ENCODE measurements at regions not wholly inside any gene's neighbourhood (a gene's known extent, or its start where the extent isn't known, plus 50 kb on each side); places are given as distances from the start of the nearest gene placed in this dataset.

DNA sequence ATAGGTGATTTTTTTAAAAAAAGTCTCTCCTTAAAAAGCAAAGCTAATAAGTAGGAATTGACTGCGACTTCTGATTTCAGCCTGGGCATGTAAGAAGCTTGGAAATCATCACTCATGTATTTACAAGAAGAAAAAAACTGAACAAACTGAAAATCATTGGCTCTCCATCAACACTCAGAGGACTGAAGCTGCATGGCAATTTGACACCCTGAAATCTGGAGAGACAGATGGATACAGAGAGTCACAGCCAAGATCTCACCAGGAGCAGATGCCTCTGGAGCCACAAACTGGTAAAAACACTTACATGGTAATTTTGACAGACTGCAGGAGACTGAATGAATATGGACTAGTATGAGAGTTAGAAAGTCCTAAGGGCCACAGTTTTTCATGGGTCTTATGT is 191.2 kb upstream of the TCF21 start:
- DNase-seq: no peak

DNA sequence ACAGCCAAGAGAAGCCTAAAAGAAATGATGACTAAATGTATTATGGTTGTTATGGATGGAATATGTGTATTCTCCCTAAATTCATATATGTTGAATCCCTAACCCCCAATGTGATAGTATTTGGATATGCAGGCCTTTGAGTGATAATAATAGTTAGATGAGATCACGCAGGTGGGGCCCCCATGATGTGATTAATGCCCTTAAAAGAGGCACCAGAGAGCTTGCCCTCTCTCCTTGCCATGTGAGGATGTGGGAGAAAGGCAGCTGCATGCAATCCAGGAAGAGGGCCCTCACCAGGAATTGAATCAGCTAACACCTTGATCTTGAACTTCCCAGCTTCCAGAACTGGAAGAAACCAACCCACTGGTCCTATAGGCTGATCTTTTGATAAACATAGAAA is 190.6 kb upstream of the TCF21 start:
- no peak for DNase-seq

- DNase-seq: no peak
Observed at GRCh38 chr6:133699741-133700385, 189.1 kb upstream of the TCF21 start.

- no peak for DNase-seq
Observed at GRCh38 chr6:133701633-133702331, 187.1 kb upstream of the TCF21 start.

GRCh38 chr6:133704371-133704770 is 184.5 kb upstream of the TCF21 start:
- DNase-seq: no peak

DNA sequence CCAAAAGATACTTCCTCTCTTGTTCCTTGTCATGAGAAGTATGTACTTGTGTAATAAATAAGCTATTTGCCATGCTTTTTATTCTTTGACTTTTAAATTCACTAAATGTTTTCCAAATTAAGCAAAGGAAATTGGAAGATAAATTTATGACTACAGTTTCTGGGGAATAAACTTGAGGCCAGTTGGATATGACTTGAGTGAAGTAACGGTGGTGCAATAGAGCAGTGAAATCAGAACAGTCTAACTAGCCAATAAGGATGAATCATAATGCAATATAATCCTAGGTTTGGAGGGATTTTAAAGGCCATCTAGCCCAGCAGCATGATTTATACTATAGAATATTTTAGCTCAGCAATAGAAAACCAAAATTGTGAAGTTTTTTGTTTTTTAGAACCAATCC is 183.8 kb upstream of the TCF21 start:
- no peak for DNase-seq

DNA sequence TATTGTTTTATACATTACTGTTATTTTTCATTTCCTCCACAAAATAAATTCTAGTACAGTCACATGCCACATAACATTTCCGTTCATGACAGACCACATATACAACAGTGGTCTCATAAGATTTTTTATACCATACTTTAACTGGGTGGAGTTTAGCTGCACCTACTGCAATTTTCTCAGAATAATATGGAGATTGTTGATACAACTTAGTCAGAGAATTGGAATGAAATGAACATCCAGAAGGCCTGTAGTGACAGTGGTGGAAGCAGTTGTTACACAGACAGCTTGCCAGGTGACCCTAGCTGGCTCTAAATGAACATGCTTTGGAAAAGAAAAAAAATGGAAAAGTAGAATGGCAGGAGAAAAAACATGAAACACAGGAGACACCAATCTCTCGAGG is 183.2 kb upstream of the TCF21 start:
- DNase-seq: no peak

DNA sequence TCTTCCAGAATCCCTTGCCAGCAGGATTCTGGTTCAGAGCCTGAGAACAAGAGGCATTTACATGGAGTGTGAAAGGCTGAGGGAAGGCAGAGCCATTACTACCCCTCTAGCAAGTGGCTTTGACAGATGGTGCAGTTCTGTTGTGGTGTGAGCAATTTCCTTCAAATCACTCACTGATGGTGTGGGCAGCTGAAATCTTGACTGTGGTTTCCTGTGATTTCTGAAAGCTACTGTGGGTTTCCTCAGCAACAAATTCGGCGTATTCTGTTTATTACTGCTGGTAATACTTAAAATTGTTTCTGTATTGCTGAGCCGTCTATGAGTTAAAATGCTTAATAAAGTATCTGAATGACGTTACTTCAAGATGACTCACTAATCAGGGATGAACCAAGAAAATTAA is 181.5 kb upstream of the TCF21 start:
- no peak for DNase-seq

DNA sequence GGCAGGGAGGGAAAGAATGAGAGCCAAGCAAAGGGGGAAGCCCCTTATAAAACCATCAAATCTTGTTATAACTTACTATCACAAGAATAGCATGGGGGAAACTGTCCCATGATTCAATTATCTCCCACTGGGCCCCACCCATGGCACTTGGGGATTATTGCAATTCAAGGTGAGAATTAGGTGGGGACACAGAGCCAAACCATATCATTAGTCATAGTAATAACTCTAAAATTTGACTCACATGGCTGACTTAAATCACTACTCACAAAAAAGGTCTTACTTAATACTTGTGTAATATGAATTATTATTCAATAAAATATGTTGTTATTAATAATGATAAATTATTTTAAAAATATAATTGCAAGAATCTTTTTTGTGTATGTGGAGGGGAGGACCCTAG is 178.1 kb upstream of the TCF21 start:
- no peak for DNase-seq

DNA sequence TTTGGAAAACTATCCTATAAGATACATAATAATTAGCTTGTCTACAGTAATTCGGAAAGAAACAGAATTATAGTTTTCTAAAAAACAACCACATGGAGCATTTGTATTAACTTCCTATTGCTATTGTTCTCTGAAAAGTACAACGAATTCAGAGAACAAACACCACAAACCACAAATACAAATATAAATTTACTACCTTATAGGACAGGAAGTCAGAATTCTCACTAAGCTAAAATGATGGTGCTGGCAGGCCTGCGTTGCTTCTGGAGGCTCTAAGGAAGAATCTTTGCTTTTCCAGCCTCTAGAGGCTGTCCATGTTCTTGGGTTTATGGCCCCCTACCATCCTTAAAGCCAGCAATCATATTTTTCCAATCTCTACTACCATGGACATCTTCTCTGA is 173.6 kb upstream of the TCF21 start:
- DNase-seq: no peak

GRCh38 chr6:133724726-133725125 is 164.2 kb upstream of the TCF21 start:
- DNase-seq: no peak

DNA sequence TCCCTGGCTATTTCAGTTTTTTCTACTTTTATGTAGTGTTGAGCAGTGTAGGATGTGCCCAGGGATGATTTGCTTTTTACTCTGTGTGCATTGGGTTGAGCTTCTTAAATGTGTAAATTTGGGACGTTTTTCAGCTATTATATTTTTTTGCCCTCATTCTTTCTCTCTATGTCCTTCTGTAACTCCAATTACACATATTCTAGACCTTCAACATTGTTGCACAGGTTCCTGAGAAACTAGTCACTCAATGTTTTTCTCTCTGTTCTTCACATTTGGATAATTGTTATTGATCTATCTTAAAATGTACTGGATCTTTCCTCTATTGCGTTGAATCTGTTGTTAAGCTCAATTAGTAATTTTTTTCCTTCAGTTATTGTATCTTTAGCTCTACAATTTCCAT is 162.7 kb upstream of the TCF21 start:
- DNase-seq: no peak

DNA sequence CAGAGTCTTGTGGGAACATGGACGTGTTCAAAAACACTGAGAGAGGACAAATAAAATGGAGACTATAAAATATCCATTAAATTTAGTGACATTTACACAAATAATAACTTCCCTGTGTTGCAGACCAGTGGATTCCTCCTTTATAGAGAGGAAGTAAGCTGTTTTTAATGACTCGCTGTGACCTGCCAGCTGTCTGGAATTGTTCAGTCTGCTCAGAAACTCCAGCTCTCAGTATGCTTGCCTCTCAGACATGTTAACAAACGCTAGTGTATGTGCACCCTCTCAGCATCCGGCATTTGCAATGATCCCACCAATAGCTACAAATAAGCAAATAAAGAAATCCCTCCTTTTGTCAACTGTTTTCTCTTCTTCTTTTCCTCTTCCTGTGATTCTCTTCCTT is 158.0 kb upstream of the TCF21 start:
- no peak for DNase-seq

GRCh38 chr6:133740218-133740617 is 148.7 kb upstream of the TCF21 start:
- DNase-seq: no peak

GRCh38 chr6:133740816-133741215 is 148.1 kb upstream of the TCF21 start:
- DNase-seq: no peak

DNA sequence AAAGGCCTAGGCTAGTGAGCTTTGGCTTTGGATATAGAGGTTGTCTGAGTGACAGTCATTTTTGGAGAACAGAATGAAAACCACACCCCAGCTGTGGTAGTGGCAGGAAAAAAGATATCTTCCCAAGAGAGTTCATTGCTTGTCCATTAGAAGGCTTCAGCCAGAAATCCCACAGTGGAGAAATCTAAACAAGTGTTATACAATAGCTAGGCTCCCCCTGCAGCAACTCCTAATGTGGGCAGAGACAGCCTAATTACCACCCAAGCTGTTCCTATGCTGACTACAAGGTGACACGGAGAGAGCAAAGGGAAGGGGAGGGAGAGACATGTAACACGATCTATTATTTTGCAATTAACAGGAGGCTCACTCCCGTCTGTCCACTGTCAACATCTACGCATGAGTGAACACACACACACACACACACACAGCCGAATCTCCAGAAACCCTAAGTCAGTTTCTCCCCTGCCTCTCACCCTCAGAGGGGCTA is 147.5 kb upstream of the TCF21 start:
- DNase-seq: peak; percentile 15 to 27

- no peak for DNase-seq
Observed at GRCh38 chr6:133743621-133744020, 145.3 kb upstream of the TCF21 start.

- DNase-seq: no peak
Observed at GRCh38 chr6:133746417-133746770, 142.5 kb upstream of the TCF21 start.

GRCh38 chr6:133748628-133749027 is 140.3 kb upstream of the TCF21 start:
- no peak for DNase-seq

GRCh38 chr6:133749427-133749826 is 139.5 kb upstream of the TCF21 start:
- DNase-seq: no peak

DNA sequence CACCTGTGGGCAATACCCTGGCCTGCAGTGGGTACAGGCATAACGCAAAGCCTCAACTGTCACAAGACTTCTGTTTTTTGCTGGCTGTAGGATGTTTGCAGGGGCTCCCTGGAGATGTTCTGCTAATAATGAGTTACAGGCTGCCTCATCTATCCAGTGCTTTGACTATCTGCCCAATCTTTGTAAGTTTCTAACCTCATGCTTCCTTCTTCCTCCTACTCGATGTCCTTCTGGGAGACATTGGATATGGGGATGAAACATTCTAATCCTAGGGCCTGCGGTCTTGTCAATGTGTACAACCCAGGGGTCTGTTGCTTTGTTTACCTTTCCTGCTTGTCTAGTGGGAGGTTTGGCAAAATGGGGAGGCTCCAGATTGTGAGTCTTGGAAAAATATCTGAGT is 136.8 kb upstream of the TCF21 start:
- DNase-seq: no peak

GRCh38 chr6:133753756-133754155 is 135.2 kb upstream of the TCF21 start:
- DNase-seq: no peak

DNA sequence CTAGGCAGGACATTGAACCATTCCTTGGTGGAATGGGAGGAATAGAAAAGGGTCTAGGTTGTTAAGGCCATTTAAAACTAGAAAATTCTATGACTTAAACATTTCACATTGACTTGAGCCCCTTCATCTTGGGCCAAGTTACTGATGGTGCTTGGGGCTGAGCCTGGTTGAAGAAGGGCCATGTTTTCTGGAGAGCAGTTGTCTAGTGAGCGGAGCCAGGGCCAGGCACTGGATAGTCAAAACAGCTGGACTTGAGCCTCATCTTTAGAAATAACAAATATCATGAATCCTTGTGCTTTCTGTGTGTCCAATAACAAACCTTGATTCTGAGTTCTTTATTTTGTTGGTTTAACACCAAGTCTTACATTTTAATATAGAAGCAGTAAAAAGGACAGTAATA is 134.6 kb upstream of the TCF21 start:
- no peak for DNase-seq

DNA sequence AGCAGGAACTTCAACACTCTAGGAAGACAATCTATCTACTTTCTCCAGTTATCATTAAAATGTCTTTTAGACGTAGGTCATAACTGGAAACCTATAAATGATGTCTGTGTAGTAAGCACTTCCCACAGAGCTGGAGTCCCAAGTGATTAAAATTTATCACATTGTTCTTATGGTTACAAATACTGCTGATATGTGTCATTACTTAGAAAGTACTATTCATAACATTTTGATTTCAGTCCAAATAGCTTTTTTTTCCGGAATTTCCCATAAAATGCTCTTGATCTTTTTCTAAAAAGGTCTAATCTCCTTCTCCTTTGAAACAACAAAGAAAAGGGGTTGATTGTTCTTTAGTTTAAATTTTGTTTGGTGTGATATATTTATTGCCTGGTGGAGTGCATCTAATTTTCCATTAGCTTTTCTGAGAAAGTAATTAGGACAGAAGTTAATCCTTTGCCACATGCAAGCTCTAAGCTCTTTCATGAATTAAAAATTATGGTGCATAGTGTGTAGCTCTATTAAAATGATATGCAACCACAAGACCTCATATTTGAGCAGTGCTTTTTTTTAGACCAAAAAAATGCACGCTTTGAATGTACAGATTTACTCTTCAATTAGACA is 132.7 kb upstream of the TCF21 start:
- DNase-seq: no peak

- no peak for DNase-seq
Observed at GRCh38 chr6:133757335-133757734, 131.6 kb upstream of the TCF21 start.

All from NCI-H187 (cell line).